ENCODE measurements at regions not wholly inside any gene's neighbourhood (a gene's known extent, or its start where the extent isn't known, plus 50 kb on each side); places are given as distances from the start of the nearest gene placed in this dataset.

GRCh38 chr2:203645831-203646230 is 60.6 kb upstream of the CD28 start:
- TF ChIP-seq EP300 (IDR thresholded peaks at IDR 0.05; ENCODE audit: borderline replicate concordance in 1 of 2, low read depth in 2 of 2, low read length in 2 of 2) (no peak), CTCF (IDR thresholded peaks at IDR 0.05; ENCODE audit: control extremely low read depth in 1 of 3, insufficient read depth in 1 of 3, low read depth in 1 of 3, low read length in 3 of 3) (no peak), CBX8 (IDR thresholded peaks at IDR 0.05; ENCODE audit: borderline replicate concordance, low read depth, low read length) (no peak), RNF2 (IDR thresholded peaks at IDR 0.05; ENCODE audit: borderline replicate concordance, low read depth, low read length, missing control alignments, poor library complexity, severe bottlenecking) (no peak), JUN (IDR thresholded peaks at IDR 0.05; ENCODE audit: low read depth, low read length) (no peak), JUND (IDR thresholded peaks at IDR 0.05; ENCODE audit: low read length) (no peak), GABPA (IDR thresholded peaks at IDR 0.05; ENCODE audit: borderline replicate concordance, insufficient read depth, low read length) (no peak), POLR2AphosphoS5 (IDR thresholded peaks at IDR 0.05; ENCODE audit: low read depth, low read length) (no peak), CEBPB (IDR thresholded peaks at IDR 0.05; ENCODE audit: low read depth, low read length) (no peak), POLR2A (IDR thresholded peaks at IDR 0.05; ENCODE audit: control extremely low read depth in 1 of 2, low read depth in 2 of 2, low read length in 2 of 2) (no peak), HDAC2 (IDR thresholded peaks at IDR 0.05; ENCODE audit: borderline replicate concordance in 1 of 2, low read depth in 2 of 2, low read length in 2 of 2) (no peak), EZH2 (IDR thresholded peaks at IDR 0.05; ENCODE audit: low read depth, low read length, severe bottlenecking) (no peak)
